OCI-LY3 (cell line): ENCODE measurements at regions not wholly inside any gene's neighbourhood (a gene's known extent, or its start where the extent isn't known, plus 50 kb on each side); places are given as distances from the start of the nearest gene placed in this dataset.

ENCODE experiments used
- CTCF ChIP-seq: fragments of 200-600, 300-600 bp; sonication (generic); IDR thresholded peaks from 2 replicates; pipeline ENCODE4 v1.5.1; 2014; ENCODE audit warnings: antibody characterized with exemption, low read length, low read depth
- EZH2phosphoT487 ChIP-seq: fragments of 200-600 bp; shearing (Covaris generic); IDR thresholded peaks from 2 replicates; pipeline ENCODE4 v1.6.1; 2018; ENCODE audit warnings: antibody characterized with exemption, mixed run types, low read depth

- TF ChIP-seq CTCF, result no peak
- TF ChIP-seq EZH2phosphoT487, result no peak
Measured at GRCh38 chr13:30821421-30821820, 84.7 kb upstream of the MEDAG start.
